ENCODE measurements at regions not wholly inside any gene's neighbourhood (a gene's known extent, or its start where the extent isn't known, plus 50 kb on each side); places are given as distances from the start of the nearest gene placed in this dataset.
"Not testable (repeated sequence)": the region's sequence is repeated elsewhere in the genome, so short reads cannot be mapped to it uniquely, and the experiment has no call there.

GRCh38 chr7:131676850-131677249, 120.4 kb upstream of the PODXL start:
- not testable (repeated sequence) for TF ChIP-seq YY1 (IDR thresholded peaks at IDR 0.05; ENCODE audit: insufficient read depth, insufficient read length); SUZ12 (IDR thresholded peaks at IDR 0.05; ENCODE audit: extremely low read depth, insufficient read depth, insufficient read length); ZNF274 (IDR thresholded peaks at IDR 0.05; ENCODE audit: low read depth, low read length)

Measured in NT2/D1 (cell line).